Colonic mucosa (tissue), 4 donors: ENCODE measurements at regions not wholly inside any gene's neighbourhood (a gene's known extent, or its start where the extent isn't known, plus 50 kb on each side); places are given as distances from the start of the nearest gene placed in this dataset.

Source experiments
- DNase-seq: peaks from one replicate; pipeline ENCODE4 v3.0.0-alpha.2; 2020
- H3K27ac ChIP-seq: fragments of 200-600 bp; one replicate; pipeline ENCODE4 v1.8.0; 2021
- H3K27me3 ChIP-seq: fragments of 200-600 bp; one replicate; pipeline ENCODE4 v1.8.0; 2021
- H3K36me3 ChIP-seq: fragments of 200-600 bp; one replicate; pipeline ENCODE4 v1.8.0; 2021
- H3K4me1 ChIP-seq: fragments of 200-600 bp; one replicate; pipeline ENCODE4 v1.8.0; 2021; ENCODE audit warnings: mild to moderate bottlenecking
- H3K4me3 ChIP-seq: fragments of 200-600 bp; one replicate; pipeline ENCODE4 v1.8.0; 2021
- H3K9ac ChIP-seq, 2 donors: one replicate each; pipeline ENCODE4 v1.7.0; 2013; ENCODE audit warnings: control low read depth in 2 of 2, low read depth in 2 of 2, low read length in 2 of 2
- H3K9me3 ChIP-seq: fragments of 200-600 bp; one replicate; pipeline ENCODE4 v1.8.0; 2021
- intact Hi-C: fragments of 100-400 bp; cut with DNase I; formaldehyde crosslinking; loops from one replicate; pipeline ENCODE4 v1.14.1; 2022
- TF ChIP-seq, protein P1 (sequence below): fragments of 200-600 bp; IDR thresholded peaks from one replicate; pipeline ENCODE4 v1.8.0; 2022; ENCODE audit warnings: antibody characterized with exemption, mild to moderate bottlenecking
- donor health status: healthy.
- donor health status: DM: no; HTN: no; CAD: no.
- donor health status: DM: no; HTN: no; CAD: no.

DNA sequence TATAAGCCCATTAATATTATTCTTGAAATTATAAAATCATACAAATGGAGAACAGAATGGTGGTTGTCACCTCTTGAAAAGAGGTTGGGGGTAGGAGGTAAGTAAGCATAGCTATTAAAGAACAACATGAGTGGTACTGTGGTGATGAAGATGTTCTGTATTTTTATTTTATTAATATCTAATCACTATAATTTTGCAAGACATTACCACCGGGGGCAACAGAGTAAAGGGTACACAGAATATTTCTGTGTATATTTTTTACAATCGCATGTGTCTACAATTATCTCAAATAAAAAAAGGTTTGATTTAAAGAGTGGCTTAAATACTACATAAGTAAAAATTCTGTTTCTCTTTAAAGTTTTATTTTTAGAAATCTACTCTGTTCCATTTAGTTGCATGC, 557.8 kb downstream of the NXPH1 start:
- TF ChIP-seq, protein P1, sequence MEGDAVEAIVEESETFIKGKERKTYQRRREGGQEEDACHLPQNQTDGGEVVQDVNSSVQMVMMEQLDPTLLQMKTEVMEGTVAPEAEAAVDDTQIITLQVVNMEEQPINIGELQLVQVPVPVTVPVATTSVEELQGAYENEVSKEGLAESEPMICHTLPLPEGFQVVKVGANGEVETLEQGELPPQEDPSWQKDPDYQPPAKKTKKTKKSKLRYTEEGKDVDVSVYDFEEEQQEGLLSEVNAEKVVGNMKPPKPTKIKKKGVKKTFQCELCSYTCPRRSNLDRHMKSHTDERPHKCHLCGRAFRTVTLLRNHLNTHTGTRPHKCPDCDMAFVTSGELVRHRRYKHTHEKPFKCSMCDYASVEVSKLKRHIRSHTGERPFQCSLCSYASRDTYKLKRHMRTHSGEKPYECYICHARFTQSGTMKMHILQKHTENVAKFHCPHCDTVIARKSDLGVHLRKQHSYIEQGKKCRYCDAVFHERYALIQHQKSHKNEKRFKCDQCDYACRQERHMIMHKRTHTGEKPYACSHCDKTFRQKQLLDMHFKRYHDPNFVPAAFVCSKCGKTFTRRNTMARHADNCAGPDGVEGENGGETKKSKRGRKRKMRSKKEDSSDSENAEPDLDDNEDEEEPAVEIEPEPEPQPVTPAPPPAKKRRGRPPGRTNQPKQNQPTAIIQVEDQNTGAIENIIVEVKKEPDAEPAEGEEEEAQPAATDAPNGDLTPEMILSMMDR = no peak
- H3K9me3 ChIP-seq = no peaks in the 10 kb centered on the region
- DNase-seq = no peak
- intact Hi-C loops = no loop called here
- H3K27me3 ChIP-seq = no peaks in the 10 kb centered on the region
- no peak overlapping the region for H3K4me3 ChIP-seq
- no peaks in the 10 kb centered on the region for H3K36me3 ChIP-seq
- H3K27ac ChIP-seq = no peak overlapping the region
- H3K9ac ChIP-seq = no peak overlapping the region
- no peaks in the 10 kb centered on the region for H3K4me1 ChIP-seq

DNA sequence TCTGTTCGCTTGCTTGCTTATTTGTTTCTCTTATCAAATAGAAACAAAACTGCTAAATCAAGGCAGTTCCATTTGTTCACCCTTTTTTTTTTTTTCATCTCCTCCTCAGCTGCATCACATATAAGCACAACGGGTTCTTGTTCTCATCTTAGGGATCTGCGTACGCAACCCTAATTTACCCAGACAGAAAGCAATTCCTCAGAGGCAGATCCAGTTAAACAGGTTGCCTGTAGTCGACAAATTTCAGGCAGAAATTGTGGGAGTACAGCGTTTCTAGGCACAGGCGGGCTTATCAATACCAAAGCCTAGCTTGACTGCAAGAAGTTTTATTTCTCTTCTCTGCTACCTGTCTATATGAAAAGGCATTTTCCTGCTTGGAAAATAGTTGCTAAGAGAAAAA, 565.4 kb downstream of the NXPH1 start:
- no peaks in the 10 kb centered on the region for H3K9me3 ChIP-seq
- H3K4me1 ChIP-seq = no peaks in the 10 kb centered on the region
- intact Hi-C loops = no loop called here
- TF ChIP-seq, protein P1 = no peak
- no peak overlapping the region for H3K4me3 ChIP-seq
- H3K27ac ChIP-seq = no peak overlapping the region
- H3K9ac ChIP-seq = no peak overlapping the region
- H3K27me3 ChIP-seq = no peaks in the 10 kb centered on the region
- H3K36me3 ChIP-seq = no peaks in the 10 kb centered on the region
- DNase-seq = no peak

- Histone ChIP-seq H3K4me3 (no peak overlapping the region), H3K36me3 (no peaks in the 10 kb centered on the region), H3K9ac (no peak overlapping the region), H3K27me3 (no peaks in the 10 kb centered on the region), H3K4me1 (no peaks in the 10 kb centered on the region), H3K9me3 (no peaks in the 10 kb centered on the region), H3K27ac (no peak overlapping the region)
- DNase-seq = no peak
- intact Hi-C loops = no loop called here
- TF ChIP-seq, protein P1 = no peak
Measured at GRCh38 chr7:9013940-9014339, 580.5 kb downstream of the NXPH1 start.

DNA sequence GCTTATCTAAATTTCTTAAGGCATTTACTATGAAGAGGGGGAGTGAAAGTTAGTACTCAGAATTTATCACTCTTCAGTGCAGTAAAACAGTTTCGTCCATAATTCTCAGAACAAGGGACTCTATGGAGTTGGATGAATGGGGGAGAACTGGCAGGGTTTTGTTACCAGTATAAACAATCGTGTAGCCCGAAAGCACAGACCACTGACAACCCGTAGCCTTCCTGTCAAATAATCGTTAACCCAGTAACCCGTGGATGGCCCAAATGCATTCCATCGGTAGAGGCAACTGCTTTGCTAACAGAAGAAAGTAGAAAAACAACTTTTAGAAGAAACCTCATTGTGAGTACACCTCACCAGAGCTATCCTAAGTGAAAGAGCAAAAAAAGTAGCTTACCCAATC, 583.9 kb downstream of the NXPH1 start:
- intact Hi-C loops = no loop called here
- TF ChIP-seq, protein P1 = no peak
- Histone ChIP-seq H3K9ac (no peak overlapping the region), H3K4me1 (no peaks in the 10 kb centered on the region), H3K9me3 (no peaks in the 10 kb centered on the region), H3K27me3 (no peaks in the 10 kb centered on the region), H3K27ac (no peak overlapping the region), H3K36me3 (no peaks in the 10 kb centered on the region), H3K4me3 (no peak overlapping the region)
- DNase-seq = no peak

DNA sequence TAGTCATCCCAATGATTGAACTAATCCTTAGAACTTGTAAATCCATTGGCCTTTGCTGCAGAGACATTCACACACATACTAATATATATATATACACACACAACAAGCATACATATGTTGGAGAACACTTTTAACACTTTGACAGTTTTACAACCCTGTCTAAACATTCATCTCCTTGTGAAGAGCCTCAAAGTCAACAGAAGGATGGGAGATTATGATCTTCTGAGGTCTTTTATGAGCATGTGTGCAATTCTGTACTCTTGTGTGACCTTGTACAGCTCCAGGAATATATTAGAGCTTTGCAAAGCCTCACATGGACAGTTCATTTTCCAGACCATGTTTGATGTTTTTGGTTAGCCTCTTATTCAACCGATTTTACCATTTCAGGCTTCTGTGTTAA, 589.0 kb downstream of the NXPH1 start:
- Histone ChIP-seq H3K9me3 (no peaks in the 10 kb centered on the region), H3K27me3 (no peaks in the 10 kb centered on the region), H3K4me1 (no peaks in the 10 kb centered on the region), H3K4me3 (no peak overlapping the region), H3K27ac (no peak overlapping the region), H3K36me3 (no peaks in the 10 kb centered on the region), H3K9ac (no peak overlapping the region)
- DNase-seq = no peak
- intact Hi-C loops = no loop called here
- TF ChIP-seq, protein P1 = no peak
